ENCODE measurements at regions not wholly inside any gene's neighbourhood (a gene's known extent, or its start where the extent isn't known, plus 50 kb on each side); places are given as distances from the start of the nearest gene placed in this dataset.
A peak's percentile ranks its signal among the peaks of the same experiment; 100 is the strongest.
"Not testable (repeated sequence)": the region's sequence is repeated elsewhere in the genome, so short reads cannot be mapped to it uniquely, and the experiment has no call there.

DNA sequence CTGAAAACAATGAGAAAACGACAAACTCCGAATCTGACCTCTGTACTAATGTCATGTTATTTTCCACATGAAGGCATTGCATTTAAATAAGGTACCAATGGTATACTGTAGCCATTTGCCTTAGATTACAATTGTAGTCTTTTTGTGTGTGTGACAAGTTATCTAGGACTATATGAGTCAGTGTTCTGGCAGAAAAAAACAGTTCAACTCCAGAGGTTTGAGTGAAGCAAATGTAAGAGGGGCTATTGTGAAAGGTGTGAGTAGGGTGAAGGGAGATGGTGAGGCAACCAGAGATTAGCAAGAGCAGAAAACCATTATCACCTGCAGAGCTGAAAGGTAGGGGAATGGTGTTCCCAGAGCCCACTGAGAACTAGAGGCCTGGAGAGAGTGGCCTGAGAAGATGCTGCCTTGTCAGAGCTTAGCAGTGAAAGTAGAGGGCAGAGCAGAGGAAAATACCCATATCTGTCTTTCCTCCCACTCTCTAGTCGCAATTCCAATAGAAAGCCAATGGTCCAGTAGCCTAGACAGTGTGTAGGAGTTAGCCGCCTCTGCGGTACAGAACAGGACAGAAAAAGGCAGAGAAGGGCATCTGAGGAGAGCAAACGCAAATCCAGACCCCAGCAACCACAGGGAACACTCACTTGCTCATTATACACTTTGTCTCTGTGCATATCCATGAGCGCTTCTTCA is 112.2 kb downstream of the DYRK2 start:
- no peak for DNase-seq

DNA sequence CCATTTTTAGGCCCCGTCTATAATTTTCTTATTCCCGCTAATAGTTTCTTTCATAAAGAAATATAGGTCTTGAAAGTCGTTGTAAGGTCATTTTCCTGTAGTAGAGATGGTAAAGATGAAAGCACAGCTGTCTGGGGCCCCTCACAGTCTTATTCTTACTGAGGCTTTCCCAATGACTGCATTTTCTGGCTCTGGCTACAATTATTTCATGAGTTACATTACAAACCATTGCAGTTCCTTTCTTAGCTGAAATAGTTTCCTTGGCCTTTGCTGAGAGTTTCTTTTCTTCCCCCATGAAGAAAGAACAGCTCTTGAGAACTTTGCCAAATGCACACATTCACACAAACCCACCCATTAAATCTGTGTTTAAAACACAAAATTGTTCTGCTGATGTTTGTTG is 113.0 kb downstream of the DYRK2 start:
- DNase-seq = no peak

DNA sequence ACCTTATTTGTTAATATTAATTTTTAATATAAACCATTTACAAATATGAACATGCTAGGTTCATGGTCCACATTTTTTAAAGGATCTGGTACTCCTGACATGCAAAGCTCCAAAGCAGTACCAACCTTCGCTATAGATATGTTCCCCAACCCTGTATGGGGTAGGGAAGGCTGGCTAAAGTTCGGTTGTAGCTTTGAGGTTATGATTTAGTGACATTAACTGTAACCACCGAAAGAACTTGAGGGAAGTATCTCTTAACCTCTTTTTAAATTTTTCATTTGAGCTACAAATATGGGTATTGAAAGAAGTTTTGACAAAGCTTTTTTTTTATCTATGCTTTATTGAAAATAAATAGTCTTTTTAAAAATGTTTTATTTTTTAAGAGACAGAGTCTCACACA is 115.5 kb downstream of the DYRK2 start:
- no peak for DNase-seq

DNA sequence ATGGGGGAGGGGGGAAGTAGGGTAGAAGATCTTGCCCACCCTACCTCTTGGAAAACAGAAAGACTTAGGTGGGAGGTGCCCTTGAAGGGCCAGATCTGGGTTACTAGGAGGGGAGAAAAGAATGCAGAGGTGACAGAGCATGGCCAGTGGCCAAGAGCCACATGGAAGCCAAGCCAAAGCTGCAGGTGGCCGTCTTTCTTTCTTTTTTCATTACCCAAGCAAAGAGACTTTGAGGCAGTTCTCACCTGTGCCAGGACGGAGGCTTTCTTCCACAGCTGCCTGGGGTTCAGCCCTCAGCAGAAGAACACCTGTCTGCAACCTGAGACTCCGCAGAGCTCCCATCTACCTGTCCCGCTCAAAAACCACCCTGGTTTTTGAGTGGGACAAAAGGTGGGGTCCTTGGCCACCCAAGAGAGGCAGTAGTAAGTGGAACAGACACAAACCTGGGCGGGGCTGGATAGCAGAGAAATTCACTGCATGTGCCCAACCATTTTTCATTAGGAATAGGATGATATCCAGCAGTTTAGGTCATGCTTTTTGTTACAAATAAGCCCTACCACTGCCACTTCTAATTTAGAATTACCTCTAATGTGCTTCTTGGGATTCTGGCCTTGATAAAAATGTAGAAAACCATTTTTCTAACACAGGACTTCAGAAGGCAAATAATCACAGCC is 116.5 kb downstream of the DYRK2 start:
- no peak for DNase-seq

DNA sequence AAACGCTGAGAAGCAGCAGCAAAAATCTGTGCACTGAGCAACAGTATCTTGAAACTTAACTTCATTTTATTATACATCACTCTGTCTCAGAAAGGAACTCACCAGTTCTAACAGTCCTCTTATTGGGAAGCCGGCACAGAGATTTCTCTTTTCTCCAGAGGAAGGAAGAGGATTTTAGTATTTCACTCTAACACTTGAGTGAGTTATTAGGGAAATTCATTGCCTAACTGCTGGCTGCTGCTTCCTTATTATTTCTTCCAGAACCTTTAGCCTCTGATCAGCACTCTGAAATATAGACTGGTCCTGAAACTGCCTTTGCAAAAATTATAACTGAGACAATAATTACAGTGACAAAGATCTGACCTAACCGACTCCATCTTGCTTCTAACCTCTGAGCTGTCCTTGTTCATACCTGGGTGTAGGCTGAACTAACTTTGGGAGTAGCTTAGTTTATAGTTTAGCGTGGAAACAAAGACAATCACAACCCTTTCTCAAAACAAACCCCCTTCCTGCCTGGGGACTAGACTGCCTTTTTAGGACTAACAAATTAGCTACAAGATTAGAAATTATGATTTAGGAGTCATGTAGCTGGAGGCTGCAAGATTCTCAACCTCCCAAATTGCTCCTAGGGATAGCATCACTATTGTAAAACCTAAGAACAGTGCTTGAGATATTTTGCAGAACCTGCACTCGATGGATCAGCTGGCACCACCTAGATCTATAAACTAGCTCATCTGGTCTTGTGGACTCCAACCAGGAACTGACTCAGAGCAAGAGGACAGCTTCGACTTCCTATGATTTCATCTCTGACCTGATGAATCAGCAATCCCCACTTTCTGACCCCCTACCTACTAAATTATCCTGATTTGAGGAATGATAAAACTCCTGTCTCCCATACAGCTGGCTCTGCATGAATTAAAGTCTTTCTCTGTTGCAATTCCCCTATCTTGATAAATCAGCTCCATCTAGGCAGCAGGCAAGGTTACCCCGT is 117.5 kb downstream of the DYRK2 start:
- DNase-seq = no peak

DNA sequence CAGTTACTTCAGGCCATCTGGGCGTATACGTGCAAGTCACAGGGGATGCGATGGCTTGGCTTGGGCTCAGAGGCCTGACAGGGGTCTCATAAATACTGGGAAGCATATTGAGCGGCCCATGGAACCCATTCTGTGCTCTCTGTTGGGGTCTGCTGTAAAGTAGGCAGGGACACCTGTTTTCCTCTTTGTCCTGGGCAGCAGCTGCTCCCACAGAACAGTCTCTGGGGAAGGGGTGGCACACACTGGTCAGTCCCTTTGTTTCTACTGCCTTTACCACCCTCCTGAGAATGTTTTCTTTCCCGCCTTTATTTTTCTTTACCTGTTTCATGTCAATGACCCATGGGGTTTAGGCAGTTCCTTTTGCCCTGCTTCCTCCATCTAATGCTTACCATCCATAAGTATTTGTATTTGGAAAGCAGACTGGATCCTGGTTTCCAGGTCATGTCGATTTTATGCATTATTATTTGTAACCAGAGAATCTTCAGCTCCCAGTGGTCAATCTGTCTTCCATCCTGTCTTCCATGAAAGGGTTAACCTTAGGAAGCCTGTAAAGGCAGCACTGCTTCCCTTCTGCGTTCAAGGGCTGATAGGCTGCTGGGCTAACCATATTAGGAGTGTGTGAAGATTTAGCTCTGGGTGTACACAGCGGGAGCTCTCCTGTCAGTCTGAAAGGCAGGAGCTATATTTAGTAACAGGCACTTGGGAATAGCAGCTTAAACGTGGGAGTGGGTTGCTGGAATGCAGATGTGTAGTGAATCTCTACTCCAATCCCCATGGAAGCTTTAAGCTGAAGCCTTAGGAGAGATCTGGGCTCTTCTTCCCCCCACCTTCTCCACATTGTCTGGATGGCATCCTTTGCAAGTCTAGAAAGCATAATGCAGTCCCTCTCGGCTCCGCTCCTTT is 124.0 kb downstream of the DYRK2 start:
- DNase-seq = peak; percentile 62

DNA sequence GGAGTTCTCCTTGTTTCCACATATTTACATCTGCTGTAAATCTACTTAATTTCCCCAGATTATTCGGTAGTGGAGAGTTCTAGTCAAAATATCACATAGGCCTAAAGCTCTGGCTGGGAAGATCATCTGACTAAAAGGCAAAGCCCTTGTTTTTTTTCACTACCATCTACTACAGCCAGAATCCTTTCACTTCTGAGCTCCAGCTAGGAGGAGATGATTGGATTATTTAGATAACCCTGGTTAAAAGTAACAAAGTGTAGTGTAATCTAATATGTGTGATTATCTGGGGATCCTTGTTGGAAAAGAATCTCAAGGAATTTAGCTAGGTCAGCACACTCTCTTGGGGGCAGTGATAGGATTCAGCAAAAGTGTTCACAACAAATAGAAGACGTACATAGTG is 125.4 kb downstream of the DYRK2 start:
- DNase-seq = no peak

DNA sequence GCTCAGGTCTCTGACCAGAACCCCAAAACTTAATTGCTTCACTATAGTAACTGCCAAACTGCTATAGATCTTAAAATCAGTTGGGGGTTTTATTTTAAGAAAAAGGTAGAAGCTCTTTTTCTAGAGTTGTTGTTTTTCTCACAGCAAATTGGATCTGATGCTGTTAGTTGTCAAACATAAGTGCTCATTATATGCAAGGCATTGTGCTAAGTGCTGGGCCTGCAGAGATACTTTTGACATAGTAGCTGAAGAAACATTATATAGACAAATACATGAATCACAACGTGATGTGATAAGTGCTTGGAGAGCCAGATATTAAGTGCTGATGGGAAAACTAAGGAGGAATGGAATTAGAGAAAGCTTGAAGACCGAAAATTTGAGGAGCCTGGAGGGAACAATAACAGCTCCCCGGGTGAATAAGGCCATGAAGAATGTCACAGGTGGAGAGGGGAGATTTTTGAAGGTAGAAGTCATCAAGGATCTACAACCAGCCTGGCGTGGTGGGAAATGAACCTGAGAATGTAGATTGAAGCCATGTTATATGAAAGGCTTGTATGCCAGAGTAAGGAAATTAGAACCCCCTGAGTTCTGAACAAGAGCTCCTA is 126.5 kb downstream of the DYRK2 start:
- DNase-seq = no peak

DNA sequence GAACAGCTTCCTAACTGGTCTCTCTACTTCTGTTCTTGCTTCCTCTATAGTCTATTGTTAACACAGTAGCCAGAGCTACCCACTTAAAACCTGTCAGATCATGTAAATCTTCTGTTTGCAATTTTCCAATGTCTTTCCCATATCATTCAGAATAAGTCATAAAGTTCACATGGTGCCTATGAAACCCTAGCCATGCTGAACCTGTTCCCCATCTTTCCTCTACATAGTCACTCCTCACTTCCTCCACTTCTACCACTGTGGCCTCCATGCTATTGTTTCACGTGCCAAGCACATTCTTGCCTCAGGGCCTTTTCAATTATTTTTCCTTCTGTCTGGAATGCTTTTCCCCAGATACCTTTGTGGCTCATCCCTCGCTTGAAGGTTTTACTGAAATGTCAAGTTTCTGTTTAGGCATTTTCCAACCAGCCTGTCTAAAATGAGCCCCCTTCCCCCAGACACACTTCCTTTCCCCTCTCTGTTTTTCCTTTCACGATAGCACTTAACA is 132.1 kb downstream of the DYRK2 start:
- DNase-seq = no peak

DNA sequence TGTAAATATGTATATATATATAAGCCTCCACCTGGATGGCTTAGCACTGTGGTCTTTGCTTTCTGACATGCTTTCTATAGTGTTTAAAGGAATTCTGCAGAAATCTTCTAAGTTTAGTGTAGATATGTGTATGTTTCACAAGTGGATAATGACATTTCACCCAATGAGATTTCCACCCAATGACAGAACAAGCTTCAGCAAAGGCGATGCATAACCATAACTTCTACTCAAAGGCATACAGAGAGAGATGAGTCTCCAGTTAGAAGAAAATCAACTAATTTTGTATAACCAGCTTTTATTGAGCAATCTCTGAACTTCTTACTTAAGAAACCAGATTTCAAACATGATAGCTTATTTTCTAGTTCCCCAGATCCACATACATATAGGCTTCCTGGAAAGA is 134.0 kb downstream of the DYRK2 start:
- no peak for DNase-seq

DNA sequence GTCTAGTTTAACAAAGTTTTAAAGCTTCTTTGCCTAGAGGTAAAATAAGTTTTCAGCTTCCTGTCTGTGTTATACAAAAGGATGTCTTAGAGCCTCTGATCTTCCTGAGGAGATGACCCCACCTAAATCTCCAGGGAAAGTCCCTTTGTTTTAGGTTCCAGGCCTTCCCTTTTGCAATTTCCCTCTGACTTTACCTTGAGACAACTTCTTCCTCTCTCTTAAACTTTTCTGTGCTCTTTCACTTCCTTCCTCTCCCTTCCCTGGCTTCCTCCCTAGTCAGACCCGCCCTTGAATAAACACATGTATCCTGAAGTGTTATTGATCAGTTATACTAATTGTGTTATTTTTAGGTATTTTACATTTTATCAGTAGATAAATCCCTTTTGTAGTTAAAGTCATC is 134.8 kb downstream of the DYRK2 start:
- DNase-seq = no peak

DNA sequence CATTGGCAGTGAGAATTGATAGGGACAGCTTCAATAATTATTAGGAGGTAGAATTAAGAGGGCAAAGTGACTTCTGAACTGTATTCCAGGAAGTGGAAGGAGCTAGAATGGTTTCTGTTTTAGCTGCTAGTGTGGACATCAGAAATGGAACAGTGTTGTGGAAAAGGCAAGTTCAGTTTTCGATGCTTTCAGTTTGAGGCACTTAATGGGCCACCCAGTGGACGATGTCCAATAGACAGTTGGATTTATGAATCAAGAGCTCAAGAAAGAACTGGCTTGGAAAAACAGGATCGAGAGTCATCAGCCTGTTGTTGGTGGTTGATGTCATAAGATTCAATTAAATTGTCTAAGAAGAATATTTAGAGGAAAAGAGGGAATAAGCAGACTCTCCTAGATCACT is 136.3 kb downstream of the DYRK2 start:
- no peak for DNase-seq

DNA sequence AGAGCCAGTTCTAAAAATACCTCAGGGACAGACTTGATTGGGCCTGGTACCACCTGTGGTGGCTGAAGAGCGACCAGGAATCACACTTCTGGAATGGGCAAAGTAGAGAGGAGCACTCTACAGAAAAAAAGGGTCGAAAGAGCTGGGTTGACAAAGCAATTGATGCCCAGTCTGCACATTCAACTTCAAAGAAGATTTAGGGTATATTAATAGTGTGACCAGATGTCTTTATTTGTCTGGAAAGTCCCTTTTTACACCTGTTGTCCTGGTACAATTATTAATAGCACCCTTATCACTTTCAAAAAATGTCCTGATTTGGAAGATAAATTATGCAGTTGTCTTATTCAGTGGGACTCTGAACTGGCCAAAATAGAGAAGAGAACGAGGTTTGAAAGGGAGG is 137.5 kb downstream of the DYRK2 start:
- DNase-seq = no peak

DNA sequence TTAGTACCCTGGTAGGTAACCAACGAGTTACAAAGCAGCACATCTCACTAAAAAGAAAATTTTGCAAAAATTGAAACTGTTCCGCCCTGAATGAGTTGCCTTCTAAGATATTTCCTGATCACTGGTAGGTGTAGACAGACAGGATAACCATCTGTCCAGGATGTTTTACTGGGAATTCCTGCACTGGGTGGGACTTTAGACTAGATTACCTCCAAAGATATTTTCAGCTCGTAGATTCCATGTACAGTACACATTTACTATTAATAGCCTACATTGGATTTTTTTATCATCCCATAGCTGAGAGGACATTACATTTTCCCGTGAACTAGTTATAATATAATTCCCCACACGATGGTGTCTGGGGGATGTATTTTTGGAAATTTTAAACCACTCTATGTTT is 139.6 kb downstream of the DYRK2 start:
- DNase-seq = no peak

DNA sequence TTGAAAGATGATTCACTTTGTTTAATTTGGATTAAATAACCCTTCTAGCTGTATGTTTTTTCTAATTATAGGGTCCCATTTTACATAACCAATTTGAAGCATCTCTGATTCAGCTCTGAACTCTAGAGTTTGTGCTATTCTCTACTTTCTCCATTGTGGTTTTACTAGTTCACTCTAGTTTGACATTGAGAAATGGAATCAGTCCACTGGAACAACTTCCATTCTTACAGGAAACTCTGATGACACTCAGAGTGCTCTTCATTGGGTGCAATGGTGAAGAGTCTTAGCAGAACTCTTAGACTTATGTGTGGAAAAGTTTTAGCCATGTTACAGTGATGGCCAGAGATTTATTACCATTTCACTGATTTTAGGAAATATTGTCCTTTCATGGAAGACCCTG is 140.7 kb downstream of the DYRK2 start:
- DNase-seq = no peak

DNA sequence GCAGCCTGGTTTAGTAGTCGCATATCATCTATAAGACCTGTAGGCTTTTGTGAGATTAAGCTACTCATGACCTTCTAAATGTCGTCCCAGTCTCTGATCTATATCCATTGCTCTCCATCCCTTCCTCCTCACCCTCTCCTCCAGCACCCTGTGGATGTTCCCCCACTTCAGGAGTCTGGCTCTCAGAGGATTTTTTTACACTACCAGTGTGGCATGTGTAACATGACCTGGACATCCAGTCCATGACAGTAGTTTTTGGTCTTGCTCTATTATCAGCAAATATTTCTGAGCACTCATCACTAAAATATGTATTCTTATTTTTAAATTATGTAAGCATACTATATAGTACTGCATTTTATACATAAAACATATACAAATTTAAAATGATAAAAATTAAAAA is 142.1 kb downstream of the DYRK2 start:
- DNase-seq = peak; percentile 39

DNA sequence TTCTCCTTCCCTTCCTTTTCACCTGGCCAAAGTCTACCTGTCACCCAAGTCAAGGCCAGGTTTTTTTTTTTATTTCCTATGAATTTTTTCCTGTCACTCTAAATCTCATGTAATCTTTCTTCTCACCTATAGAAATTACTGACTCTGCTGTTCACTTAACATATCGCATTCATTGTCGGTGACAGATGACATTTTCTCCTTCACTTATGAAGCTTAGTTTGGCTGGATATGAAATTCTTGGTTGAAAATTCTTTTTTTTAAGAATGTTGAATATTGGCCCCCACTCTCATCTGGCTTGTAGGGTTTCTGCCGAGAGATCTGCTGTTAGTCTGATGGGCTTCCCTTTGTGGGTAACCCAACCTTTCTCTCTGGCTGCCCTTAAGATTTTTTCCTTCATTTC is 142.8 kb downstream of the DYRK2 start:
- not testable (repeated sequence) for DNase-seq

DNA sequence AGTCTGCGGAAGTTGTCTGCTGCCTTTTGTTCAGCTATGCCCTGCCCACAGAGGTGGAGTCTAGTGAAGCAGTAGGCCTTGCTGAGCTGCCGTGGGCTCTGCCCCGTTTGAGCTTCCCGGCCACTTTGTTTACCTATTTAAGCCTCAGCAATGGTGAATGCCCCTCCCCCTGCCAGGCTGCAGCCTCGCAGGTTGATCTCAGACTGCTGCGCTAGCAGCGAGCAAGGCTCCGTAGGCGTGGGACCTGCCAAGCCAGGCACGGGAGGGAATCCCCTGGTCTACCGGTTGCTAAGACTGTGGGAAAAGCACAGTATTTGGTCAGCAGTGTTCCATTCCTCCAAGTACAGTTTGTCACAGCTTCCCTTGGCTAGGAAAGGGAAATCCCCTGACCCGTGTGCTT is 143.6 kb downstream of the DYRK2 start:
- no peak for DNase-seq

DNA sequence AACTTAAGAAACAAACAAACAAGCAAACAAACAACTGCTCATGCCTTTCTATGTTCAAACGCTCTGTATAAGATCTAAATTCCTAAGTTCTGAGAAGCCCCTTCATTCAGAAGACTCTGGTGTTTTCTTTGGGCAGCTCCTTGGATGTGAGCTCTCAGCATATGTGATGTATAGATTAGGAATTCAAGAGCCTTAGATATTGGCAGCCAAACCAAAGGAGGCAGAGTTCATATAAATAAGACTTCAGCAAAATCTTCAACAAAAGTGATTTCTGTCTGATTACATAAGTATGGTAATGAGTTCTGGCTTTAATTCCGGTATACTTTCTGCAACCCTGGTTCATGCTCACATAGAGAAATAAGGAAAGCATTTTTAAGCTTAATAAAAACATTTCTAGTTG is 145.6 kb downstream of the DYRK2 start:
- no peak for DNase-seq

DNA sequence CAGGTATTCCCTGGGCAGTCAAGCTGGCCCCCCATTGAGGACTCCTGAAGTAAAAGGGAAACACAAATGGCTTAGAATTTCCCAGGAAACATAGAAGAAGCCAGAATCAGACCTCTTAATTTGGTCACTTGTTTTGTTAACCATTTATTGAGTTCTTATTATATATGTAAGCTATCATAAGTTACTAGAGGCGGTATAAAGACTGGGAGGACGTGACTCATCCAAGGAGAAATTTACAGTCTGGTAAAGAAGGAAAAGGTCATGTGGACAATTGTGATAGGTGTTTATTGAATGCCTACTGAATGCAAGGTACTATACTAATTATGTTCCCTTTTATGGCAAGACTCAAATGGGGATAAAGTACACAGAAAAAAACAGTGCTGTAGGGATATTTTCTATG is 146.7 kb downstream of the DYRK2 start:
- DNase-seq = no peak

DNA sequence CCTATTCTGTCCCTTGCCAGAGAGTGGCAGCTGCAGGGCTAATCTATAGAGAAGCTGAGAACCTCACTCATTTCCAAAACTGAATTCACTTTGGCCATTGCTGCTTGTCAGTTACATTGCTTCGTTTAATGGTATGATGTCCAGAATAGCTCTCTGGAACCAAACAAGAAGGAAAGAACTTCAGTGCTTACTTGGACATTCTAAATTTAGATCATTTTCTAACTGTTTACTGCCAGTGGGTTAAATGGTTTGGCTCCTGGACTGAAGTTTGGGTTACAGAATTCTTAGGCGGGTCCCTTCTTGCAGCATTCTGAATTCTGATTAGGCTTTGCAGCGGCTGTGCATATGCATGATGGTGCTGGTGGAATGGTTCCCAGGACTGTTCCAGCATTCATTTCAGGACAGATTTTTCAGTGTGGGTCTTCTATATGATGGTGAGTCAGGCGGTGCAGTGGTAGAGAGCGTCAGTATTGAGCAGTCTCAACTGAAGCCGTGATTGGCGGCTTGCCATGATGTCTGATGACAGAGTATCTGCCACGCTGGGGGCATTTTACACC is 148.7 kb downstream of the DYRK2 start:
- no peak for DNase-seq

DNA sequence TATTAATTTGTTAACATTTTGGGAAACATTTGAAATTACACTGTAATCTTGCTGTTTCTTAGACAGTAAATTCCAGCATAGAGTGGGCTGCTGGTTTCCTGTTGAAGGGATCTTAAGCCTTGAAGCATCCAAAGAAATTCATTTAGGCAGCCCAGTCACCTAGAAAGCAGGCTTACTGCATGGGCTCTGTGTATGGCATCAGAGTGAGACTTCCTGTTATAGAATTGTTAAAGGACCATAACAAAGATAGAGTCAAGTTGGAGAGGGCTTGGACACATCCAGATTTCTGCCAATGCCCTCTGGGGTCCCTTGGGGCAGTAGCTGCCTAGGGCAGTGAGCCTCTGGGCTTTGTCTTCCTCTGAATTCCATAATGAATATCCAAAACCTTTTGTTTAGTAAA is 149.2 kb downstream of the DYRK2 start:
- DNase-seq = no peak

All from NCI-H187 treated with DMSO at 0.1 percent for 48 hours (cell line).